ENCODE measurements at regions not wholly inside any gene's neighbourhood (a gene's known extent, or its start where the extent isn't known, plus 50 kb on each side); places are given as distances from the start of the nearest gene placed in this dataset.

- H3K36me3 Mint-ChIP-seq (ENCODE audit: insufficient read depth in 1 of 3, low read depth in 3 of 3), result peaks cover 1 to 19% (median 14%) of the 10 kb centered on the region in 3 experiments; a peak in 5 of 7 replicates
- no peak overlapping the region for H4K91ac ChIP-seq (ENCODE audit: insufficient read length, low read depth, low read length)
- no peak overlapping the region for H2AK5ac ChIP-seq (ENCODE audit: insufficient read length, low read length)
- no peaks in the 10 kb centered on the region for H3K9me3 Mint-ChIP-seq
- no peak overlapping the region for H3K4me3 Mint-ChIP-seq
- H2BK15ac ChIP-seq (ENCODE audit: low read depth, low read length), result no peak overlapping the region
- H2BK20ac ChIP-seq (ENCODE audit: low read depth, low read length, poor library complexity, severe bottlenecking), result no peak overlapping the region
- H3K9me3 ChIP-seq (ENCODE audit: control insufficient read depth, low read depth, low read length), result no peaks in the 10 kb centered on the region
- no peak overlapping the region for H3K4ac ChIP-seq (ENCODE audit: low read depth, low read length)
- H3K4me1 ChIP-seq (ENCODE audit: insufficient read depth, low read length), result peaks cover 9% of the 10 kb centered on the region; the same call in 1 of the 2 replicates
- H3K23me2 ChIP-seq (ENCODE audit: insufficient read length, low read depth, low read length, poor library complexity, severe bottlenecking), result no peaks in the 10 kb centered on the region
- H3K79me2 ChIP-seq (ENCODE audit: insufficient read depth, low read length), result no peaks in the 10 kb centered on the region
- no CpG with 5 or more reads among the region's 6 CpGs for WGBS (ENCODE audit: extremely low coverage, insufficient read length, low lambda C conversion rate)
- H3K27me3 ChIP-seq (ENCODE audit: insufficient read depth, low read length), result no peaks in the 10 kb centered on the region
- H3K27ac Mint-ChIP-seq, result peak overlapping the region in 2 of 3 experiments; percentile 19 to 84; a peak in 3 of 7 replicates
- H4K8ac ChIP-seq (replicated peaks; ENCODE audit: insufficient read length, low read depth, low read length), result no peak overlapping the region
- no peak overlapping the region for H3K4me2 ChIP-seq (ENCODE audit: insufficient read depth, insufficient read length, low read length)
- no peak overlapping the region for H3K14ac ChIP-seq (ENCODE audit: insufficient read depth, low read length)
- H2BK5ac ChIP-seq (ENCODE audit: insufficient read length, low read length), result no peak overlapping the region
- H2AFZ ChIP-seq (ENCODE audit: low read length), result no peak overlapping the region
- DNase-seq, result peak; percentile 30
- peaks cover 18 to 22% of the 10 kb centered on the region in 2 experiments for H3K4me1 Mint-ChIP-seq
- H2BK120ac ChIP-seq (ENCODE audit: low read depth, low read length, poor library complexity, severe bottlenecking), result no peak overlapping the region
- no peak overlapping the region for H3K56ac ChIP-seq (ENCODE audit: insufficient read length, low read depth, low read length)
- TF ChIP-seq CTCF (conservative IDR thresholded peaks at IDR 0.05), result no peak
- H4K5ac ChIP-seq (ENCODE audit: insufficient read length, low read depth, low read length), result no peak overlapping the region
- H3K27me3 Mint-ChIP-seq (ENCODE audit: low read depth), result no peaks in the 10 kb centered on the region
- no peak overlapping the region for H2BK12ac ChIP-seq (ENCODE audit: insufficient read length, low read depth, low read length)
- H3T11ph ChIP-seq (ENCODE audit: low read length), result no peak overlapping the region
- no peak overlapping the region for H3K27ac ChIP-seq (ENCODE audit: insufficient read length, low read depth, low read length)
- no peak overlapping the region for H3K18ac ChIP-seq (ENCODE audit: insufficient read length, low read depth, low read length)
- H4K20me1 ChIP-seq (ENCODE audit: control insufficient read depth, insufficient read depth, insufficient read length), result no peaks in the 10 kb centered on the region
- no peak overlapping the region for H3K9ac ChIP-seq (ENCODE audit: extremely low read depth, insufficient read length, low read length)
- no peaks in the 10 kb centered on the region for H3K79me1 ChIP-seq (ENCODE audit: insufficient read depth, low read depth, low read length, poor library complexity, severe bottlenecking)
- H3K23ac ChIP-seq (ENCODE audit: insufficient read length, low read depth, low read length), result no peak overlapping the region
Measured at GRCh38 chr7:22944022-22944421, 69.9 kb downstream of the HYCC1 start.
